HCT116 (cell line): ENCODE measurements at regions not wholly inside any gene's neighbourhood (a gene's known extent, or its start where the extent isn't known, plus 50 kb on each side); places are given as distances from the start of the nearest gene placed in this dataset.

ENCODE experiments used
- ATF3 ChIP-seq: IDR thresholded peaks from 2 replicates; pipeline ENCODE4 v1.6.1; 2012
- CTCF ChIP-seq, 3 experiments: fragments of 200-600 bp in 1 of 3; sonication (generic) in 1 of 3; IDR thresholded peaks in 2 of 3; conservative IDR thresholded peaks in 1 of 3; 2 replicates each; pipeline ENCODE4 v1.5.1; 2012 to 2017; ENCODE audit warnings: low read depth in 2 of 3, low read length in 2 of 3, antibody characterized with exemption in 1 of 3, borderline replicate concordance in 1 of 3, control low read depth in 1 of 3, mild to moderate bottlenecking in 1 of 3, mixed read lengths in 1 of 3, mixed run types in 1 of 3, moderate library complexity in 1 of 3; ENCODE audit not compliant: insufficient read depth in 1 of 3
- FOSL1 ChIP-seq: IDR thresholded peaks from 2 replicates; pipeline ENCODE4 v1.6.1; 2012; ENCODE audit warnings: low read depth
- MAX ChIP-seq: IDR thresholded peaks from 2 replicates; pipeline ENCODE4 v1.6.1; 2012
- POLR2A ChIP-seq: IDR thresholded peaks from 2 replicates; pipeline ENCODE4 v1.7.0; 2011; ENCODE audit warnings: borderline replicate concordance; ENCODE audit not compliant: insufficient read depth, insufficient read length; ENCODE audit errors: extremely low read depth
- POLR2AphosphoS5 ChIP-seq: IDR thresholded peaks from 2 replicates; pipeline ENCODE4 v1.6.1; 2011; ENCODE audit warnings: mild to moderate bottlenecking, low read depth, low read length, moderate library complexity
- REST ChIP-seq: IDR thresholded peaks from 2 replicates; pipeline ENCODE4 v1.6.1; 2012; ENCODE audit warnings: low read depth
- TCF7L2 ChIP-seq: IDR thresholded peaks from 2 replicates; pipeline ENCODE4 v1.7.0; 2011; ENCODE audit warnings: borderline replicate concordance, inconsistent platforms; ENCODE audit not compliant: insufficient read depth, insufficient read length; ENCODE audit errors: extremely low read depth
- YY1 ChIP-seq: IDR thresholded peaks from 2 replicates; pipeline ENCODE4 v1.6.1; 2011; ENCODE audit warnings: low read length, low read depth, moderate library complexity, mild to moderate bottlenecking; ENCODE audit not compliant: insufficient replicate concordance; ENCODE audit errors: extremely low read depth
- ZBTB33 ChIP-seq: IDR thresholded peaks from 2 replicates; pipeline ENCODE4 v1.6.1; 2011; ENCODE audit warnings: mild to moderate bottlenecking, low read length, moderate library complexity; ENCODE audit not compliant: insufficient replicate concordance; ENCODE audit errors: extremely low read depth
- ZNF274 ChIP-seq: fragments of 200-500 bp; sonication (Bioruptor generic); IDR thresholded peaks from 2 replicates; pipeline ENCODE4 v1.6.1; 2014; ENCODE audit warnings: mild to moderate bottlenecking, low read depth, low read length, inconsistent platforms

- no peak for TF ChIP-seq CTCF (IDR thresholded peaks at IDR 0.05 in 2 of 3, conservative IDR thresholded peaks at IDR 0.05 in 1 of 3; ENCODE audit: borderline replicate concordance in 1 of 3, insufficient read depth in 1 of 3, low read depth in 2 of 3, low read length in 2 of 3)
- no peak for TF ChIP-seq TCF7L2
- TF ChIP-seq POLR2A = no peak
- TF ChIP-seq YY1 = no peak
- no peak for TF ChIP-seq MAX
- TF ChIP-seq REST = no peak
- TF ChIP-seq ZNF274 = no peak
- no peak for TF ChIP-seq POLR2AphosphoS5
- no peak for TF ChIP-seq FOSL1
- no peak for TF ChIP-seq ATF3
- TF ChIP-seq ZBTB33 = no peak
Observed at GRCh38 chr13:60679131-60679530, 282.1 kb downstream of the TDRD3 start.
